DND-41 (cell line): ENCODE measurements at regions not wholly inside any gene's neighbourhood (a gene's known extent, or its start where the extent isn't known, plus 50 kb on each side); places are given as distances from the start of the nearest gene placed in this dataset.

Source experiments
- ATAC-seq: fragments of 200-7000 bp; cut with Tn5 transposase; 3 replicates; pipeline ENCODE4 v1.9.1; 2021; ENCODE audit warnings: low read depth; ENCODE audit not compliant: insufficient read depth
- DNase-seq: peaks from one replicate; pipeline ENCODE4 v3.0.0-alpha.2; 2020
- H2AFZ ChIP-seq: 2 replicates; pipeline ENCODE4 v1.6.0; 2012; ENCODE audit warnings: low read depth, low read length
- H3K27ac ChIP-seq: 2 replicates; pipeline ENCODE4 v1.5.1; 2012; ENCODE audit warnings: low read length, inconsistent platforms
- H3K27me3 ChIP-seq: fragments of 200-600 bp; sonication (generic); 2 replicates; pipeline ENCODE4 v1.6.0; 2012; ENCODE audit warnings: low read length, mild to moderate bottlenecking, inconsistent platforms; ENCODE audit not compliant: insufficient read depth, poor library complexity
- H3K36me3 ChIP-seq: 2 replicates; pipeline ENCODE4 v1.5.1; 2012; ENCODE audit warnings: low read length, inconsistent platforms; ENCODE audit not compliant: insufficient read depth
- H3K4me1 ChIP-seq: 2 replicates; pipeline ENCODE4 v1.5.1; 2012; ENCODE audit warnings: mild to moderate bottlenecking, low read length; ENCODE audit not compliant: insufficient read depth
- H3K4me2 ChIP-seq: 2 replicates; pipeline ENCODE4 v1.6.0; 2012; ENCODE audit warnings: mild to moderate bottlenecking, moderate library complexity, low read length, inconsistent platforms; ENCODE audit not compliant: insufficient read depth
- H3K4me3 ChIP-seq, 2 experiments: fragments of 200-600 bp in 1 of 2; shearing (Covaris generic) in 1 of 2; 2 replicates each; pipeline ENCODE4 v1.5.1; 2012 to 2016; ENCODE audit warnings: inconsistent platforms in 2 of 2, low read length in 2 of 2, mild to moderate bottlenecking in 2 of 2, low read depth in 1 of 2, moderate library complexity in 1 of 2
- H3K79me2 ChIP-seq: 2 replicates; pipeline ENCODE4 v1.6.0; 2012; ENCODE audit warnings: low read length, inconsistent platforms; ENCODE audit not compliant: insufficient read depth
- H3K9ac ChIP-seq: 2 replicates; pipeline ENCODE4 v1.6.0; 2012; ENCODE audit warnings: low read depth, mild to moderate bottlenecking, inconsistent platforms, low read length, moderate library complexity
- H3K9me3 ChIP-seq: 2 replicates; pipeline ENCODE4 v1.5.1; 2012; ENCODE audit warnings: low read length, moderate library complexity, mild to moderate bottlenecking, inconsistent platforms; ENCODE audit not compliant: insufficient read depth, severe bottlenecking
- H4K20me1 ChIP-seq: 2 replicates; pipeline ENCODE4 v1.6.0; 2012; ENCODE audit warnings: low read length; ENCODE audit not compliant: insufficient read depth
- CTCF ChIP-seq: IDR thresholded peaks from 2 replicates; pipeline ENCODE4 v1.5.1; 2012; ENCODE audit warnings: borderline replicate concordance, low read length, moderate library complexity, mild to moderate bottlenecking; ENCODE audit not compliant: poor library complexity, severe bottlenecking; ENCODE audit errors: extremely low read depth
- EZH2 ChIP-seq: IDR thresholded peaks from 3 replicates; pipeline ENCODE4 v1.6.1; 2012; ENCODE audit warnings: borderline replicate concordance, low read depth, mild to moderate bottlenecking, moderate library complexity, low read length, inconsistent platforms; ENCODE audit not compliant: severe bottlenecking

- Histone ChIP-seq H2AFZ (no peak overlapping the region), H3K4me3 (no peak overlapping the region), H3K36me3 (no peaks in the 10 kb centered on the region), H3K9ac (no peak overlapping the region), H4K20me1 (no peaks in the 10 kb centered on the region), H3K27ac (no peak overlapping the region), H3K79me2 (no peaks in the 10 kb centered on the region), H3K27me3 (no peaks in the 10 kb centered on the region), H3K4me1 (no peaks in the 10 kb centered on the region), H3K9me3 (no peaks in the 10 kb centered on the region), H3K4me2 (no peak overlapping the region)
- ATAC-seq (no peak), DNase-seq (no peak)
- TF ChIP-seq EZH2 (no peak), CTCF (no peak)
Measured at GRCh38 chr4:188819233-188819632, 680.0 kb downstream of the TRIML1 start.

GRCh38 chr4:188821500-188821899, 682.3 kb downstream of the TRIML1 start:
- H3K36me3 ChIP-seq: no peaks in the 10 kb centered on the region
- H3K27ac ChIP-seq: no peak overlapping the region
- no peaks in the 10 kb centered on the region for H3K27me3 ChIP-seq
- no peak overlapping the region for H2AFZ ChIP-seq
- H3K4me3 ChIP-seq: no peak overlapping the region
- H4K20me1 ChIP-seq: no peaks in the 10 kb centered on the region
- no peaks in the 10 kb centered on the region for H3K9me3 ChIP-seq
- TF ChIP-seq EZH2: no peak
- no peak for TF ChIP-seq CTCF
- H3K79me2 ChIP-seq: no peaks in the 10 kb centered on the region
- no peaks in the 10 kb centered on the region for H3K4me1 ChIP-seq
- ATAC-seq: no peak
- no peak overlapping the region for H3K9ac ChIP-seq
- H3K4me2 ChIP-seq: no peak overlapping the region
- DNase-seq: no peak

- Histone ChIP-seq H3K9me3 (no peaks in the 10 kb centered on the region), H3K36me3 (no peaks in the 10 kb centered on the region), H2AFZ (no peak overlapping the region), H4K20me1 (no peaks in the 10 kb centered on the region), H3K27me3 (no peaks in the 10 kb centered on the region), H3K4me1 (no peaks in the 10 kb centered on the region), H3K4me3 (no peak overlapping the region), H3K4me2 (no peak overlapping the region), H3K27ac (no peak overlapping the region), H3K79me2 (no peaks in the 10 kb centered on the region), H3K9ac (no peak overlapping the region)
- DNase-seq (no peak), ATAC-seq (no peak)
- no peak for TF ChIP-seq CTCF
- no peak for TF ChIP-seq EZH2
Measured at GRCh38 chr4:188822698-188823097, 683.5 kb downstream of the TRIML1 start.

GRCh38 chr4:188824553-188824952, 685.3 kb downstream of the TRIML1 start:
- Histone ChIP-seq H3K9me3 (no peaks in the 10 kb centered on the region), H2AFZ (no peak overlapping the region), H3K27ac (no peak overlapping the region), H3K79me2 (no peaks in the 10 kb centered on the region), H3K27me3 (no peaks in the 10 kb centered on the region), H3K4me1 (no peaks in the 10 kb centered on the region), H3K4me2 (no peak overlapping the region), H3K9ac (no peak overlapping the region), H3K4me3 (no peak overlapping the region), H3K36me3 (no peaks in the 10 kb centered on the region), H4K20me1 (no peaks in the 10 kb centered on the region)
- DNase-seq: no peak
- TF ChIP-seq CTCF: no peak
- no peak for TF ChIP-seq EZH2
- ATAC-seq: no peak
